Vagina (tissue), 2 donors: ENCODE measurements at regions not wholly inside any gene's neighbourhood (a gene's known extent, or its start where the extent isn't known, plus 50 kb on each side); places are given as distances from the start of the nearest gene placed in this dataset.

ENCODE experiments used
- DNase-seq, 2 donors: peaks; one replicate each; pipeline ENCODE4 v3.0.0-alpha.2; 2017; ENCODE audit errors: extremely low spot score in 2 of 2
- H3K27ac ChIP-seq: fragments of 200-600 bp; sonication (generic); one replicate; pipeline ENCODE4 v1.5.1; 2019
- H3K27me3 ChIP-seq: fragments of 200-600 bp; sonication (generic); one replicate; pipeline ENCODE4 v1.5.1; 2019
- H3K36me3 ChIP-seq, 2 donors: fragments of 200-600 bp; sonication (generic); one replicate each; pipeline ENCODE4 v1.5.1; 2017 to 2019
- H3K4me1 ChIP-seq: fragments of 200-600 bp; sonication (generic); one replicate; pipeline ENCODE4 v1.5.1; 2019
- H3K4me3 ChIP-seq, 2 donors: fragments of 200-600 bp; sonication (generic); 1 replicate in 1 of 2; 2 replicates in 1 of 2; pipeline ENCODE4 v1.5.1; 2016 to 2019
- H3K9me3 ChIP-seq: fragments of 200-600 bp; sonication (generic); one replicate; pipeline ENCODE4 v1.5.1; 2019
- CTCF ChIP-seq, 3 experiments: fragments of 450-650 bp in 2 of 3; fragments of 200-600 bp in 1 of 3; sonication (generic) in 1 of 3; IDR thresholded peaks; one replicate each; pipeline ENCODE4 v1.5.1; 2017 to 2019; ENCODE audit warnings: antibody characterized with exemption in 3 of 3, mild to moderate bottlenecking in 2 of 3, moderate library complexity in 2 of 3
- POLR2A ChIP-seq, 2 donors: fragments of 450-650 bp; IDR thresholded peaks; one replicate each; pipeline ENCODE4 v1.6.1; 2017; ENCODE audit warnings: antibody characterized with exemption in 2 of 2, mild to moderate bottlenecking in 2 of 2, moderate library complexity in 2 of 2
- POLR2AphosphoS5 ChIP-seq, 2 donors: sonication (generic); formaldehyde crosslinking; IDR thresholded peaks; one replicate each; pipeline ENCODE4 v1.9.0; 2017; ENCODE audit warnings: antibody characterized with exemption in 2 of 2, mild to moderate bottlenecking in 2 of 2, low read depth in 1 of 2; ENCODE audit not compliant: insufficient read depth in 1 of 2
- intact Hi-C: fragments of 100-400 bp; cut with DNase I; formaldehyde crosslinking; loops from one replicate; pipeline ENCODE4 v1.15.1; 2023

DNA sequence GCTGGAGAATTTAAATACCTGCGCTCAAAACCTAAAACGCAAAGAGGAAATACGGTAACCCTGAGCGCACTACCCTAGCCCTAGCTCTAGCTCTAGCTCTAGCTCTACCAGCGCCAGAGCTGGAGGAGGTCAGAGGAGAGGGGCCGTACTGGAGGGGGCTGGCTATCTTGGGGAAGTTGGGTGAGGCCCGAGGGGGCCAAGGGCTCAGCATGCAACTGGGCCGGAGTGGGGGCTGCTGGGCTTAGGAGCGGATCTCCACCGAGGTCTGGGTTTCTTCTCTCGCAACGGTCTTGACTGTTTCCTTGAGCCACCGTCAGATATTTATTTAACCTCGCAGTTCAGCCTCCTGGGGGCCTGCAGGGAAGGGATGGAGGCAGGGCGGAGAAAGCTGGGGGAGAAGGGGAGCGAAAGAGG is 91.0 kb downstream of the NCR2 start:
- Histone ChIP-seq H3K27me3 (no peaks in the 10 kb centered on the region), H3K4me1 (peaks cover 28% of the 10 kb centered on the region), H3K27ac (no peak overlapping the region), H3K4me3 (no peak overlapping the region), H3K9me3 (no peaks in the 10 kb centered on the region), H3K36me3 (no peaks in the 10 kb centered on the region)
- no peak for DNase-seq
- intact Hi-C loops, result loop anchor here (5.0 to 10.0 kb wide), 2 partner anchors 78 to 166 kb away; no protein-coding TSS in a partner anchor
- TF ChIP-seq POLR2AphosphoS5 (IDR thresholded peaks at IDR 0.05; ENCODE audit: insufficient read depth in 1 of 2, low read depth in 1 of 2), result no peak
- no peak for TF ChIP-seq CTCF (IDR thresholded peaks at IDR 0.05)
- TF ChIP-seq POLR2A (IDR thresholded peaks at IDR 0.05), result no peak

GRCh38 chr6:41426888-41427641 is 91.7 kb downstream of the NCR2 start:
- H3K27me3 ChIP-seq, result no peaks in the 10 kb centered on the region
- H3K4me3 ChIP-seq, result peak overlapping the region; percentile 46 to 68
- no peaks in the 10 kb centered on the region for H3K36me3 ChIP-seq
- H3K9me3 ChIP-seq, result no peaks in the 10 kb centered on the region
- intact Hi-C loops, result loop anchor here (5.0 to 10.0 kb wide), 2 partner anchors 78 to 165 kb away; no protein-coding TSS in a partner anchor
- H3K27ac ChIP-seq, result peak overlapping the region; percentile 72
- H3K4me1 ChIP-seq, result peaks cover 28% of the 10 kb centered on the region
- TF ChIP-seq POLR2A (IDR thresholded peaks at IDR 0.05) (no peak), CTCF (IDR thresholded peaks at IDR 0.05) (no peak), POLR2AphosphoS5 (IDR thresholded peaks at IDR 0.05; ENCODE audit: insufficient read depth in 1 of 2, low read depth in 1 of 2) (no peak)
- no peak for DNase-seq

- Histone ChIP-seq H3K27me3 (no peaks in the 10 kb centered on the region), H3K4me1 (peaks cover 28% of the 10 kb centered on the region), H3K36me3 (no peaks in the 10 kb centered on the region), H3K4me3 (peak overlapping the region; percentile 46 to 68), H3K9me3 (no peaks in the 10 kb centered on the region), H3K27ac (peak overlapping the region; percentile 72)
- intact Hi-C loops, result loop anchor here (5.0 to 10.0 kb wide), 2 partner anchors 77 to 165 kb away; no protein-coding TSS in a partner anchor
- no peak for DNase-seq
- TF ChIP-seq CTCF (IDR thresholded peaks at IDR 0.05) (no peak), POLR2AphosphoS5 (IDR thresholded peaks at IDR 0.05; ENCODE audit: insufficient read depth in 1 of 2, low read depth in 1 of 2) (no peak), POLR2A (IDR thresholded peaks at IDR 0.05) (no peak)
Measured at GRCh38 chr6:41427642-41428335, 92.4 kb downstream of the NCR2 start.

DNA sequence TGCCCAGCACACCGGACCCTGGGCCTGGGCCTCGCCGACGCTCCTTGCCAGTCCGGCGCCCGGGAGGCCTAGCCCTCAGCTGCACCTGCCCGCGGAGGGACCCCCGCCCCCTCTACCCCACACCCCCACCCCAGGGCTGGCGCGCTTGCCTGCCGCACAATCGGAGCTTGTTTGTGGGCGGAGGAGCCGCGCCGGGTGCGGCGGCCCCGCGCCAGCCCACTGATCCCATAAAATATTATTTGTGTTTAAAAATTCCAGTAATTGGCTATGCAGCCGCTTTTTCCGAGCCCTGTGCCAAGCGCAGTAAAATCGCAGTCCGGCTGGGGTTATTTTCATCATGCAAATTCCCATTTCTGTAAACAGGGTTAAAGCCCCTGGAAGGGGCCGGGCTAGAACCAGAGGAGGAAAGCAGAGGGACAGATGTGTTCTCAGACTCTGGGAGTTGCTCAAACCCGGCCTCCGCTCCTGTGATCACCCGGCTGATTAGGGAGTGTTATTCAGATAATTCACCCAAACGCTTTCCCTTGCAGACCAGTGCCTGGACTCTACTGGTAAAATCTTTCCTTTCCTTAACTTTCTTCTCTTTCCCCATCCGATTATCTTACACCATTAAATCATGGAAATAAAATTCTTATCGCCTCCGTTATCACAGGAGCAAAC is 93.1 kb downstream of the NCR2 start:
- Histone ChIP-seq H3K27me3 (no peaks in the 10 kb centered on the region), H3K27ac (peak overlapping the region; percentile 72), H3K4me3 (peak overlapping the region; percentile 46 to 68), H3K4me1 (peaks cover 28% of the 10 kb centered on the region), H3K9me3 (no peaks in the 10 kb centered on the region), H3K36me3 (no peaks in the 10 kb centered on the region)
- intact Hi-C loops, result loop anchor here (5.0 to 10.0 kb wide), 2 partner anchors 76 to 164 kb away; no protein-coding TSS in a partner anchor
- DNase-seq, result no peak
- TF ChIP-seq POLR2AphosphoS5 (IDR thresholded peaks at IDR 0.05; ENCODE audit: insufficient read depth in 1 of 2, low read depth in 1 of 2) (no peak), POLR2A (IDR thresholded peaks at IDR 0.05) (no peak), CTCF (IDR thresholded peaks at IDR 0.05) (no peak)
